22Rv1 (cell line): ENCODE measurements at regions not wholly inside any gene's neighbourhood (a gene's known extent, or its start where the extent isn't known, plus 50 kb on each side); places are given as distances from the start of the nearest gene placed in this dataset.

Source experiments
- ZFX ChIP-seq: fragments of 450-650 bp; IDR thresholded peaks from 2 replicates; pipeline ENCODE4 v1.6.1; 2017; ENCODE audit warnings: antibody characterized with exemption, borderline replicate concordance
- TF ChIP-seq, protein P1 (sequence below): fragments of 450-650 bp; IDR thresholded peaks from 2 replicates; pipeline ENCODE4 v1.5.1; 2017; ENCODE audit warnings: mild to moderate bottlenecking

DNA sequence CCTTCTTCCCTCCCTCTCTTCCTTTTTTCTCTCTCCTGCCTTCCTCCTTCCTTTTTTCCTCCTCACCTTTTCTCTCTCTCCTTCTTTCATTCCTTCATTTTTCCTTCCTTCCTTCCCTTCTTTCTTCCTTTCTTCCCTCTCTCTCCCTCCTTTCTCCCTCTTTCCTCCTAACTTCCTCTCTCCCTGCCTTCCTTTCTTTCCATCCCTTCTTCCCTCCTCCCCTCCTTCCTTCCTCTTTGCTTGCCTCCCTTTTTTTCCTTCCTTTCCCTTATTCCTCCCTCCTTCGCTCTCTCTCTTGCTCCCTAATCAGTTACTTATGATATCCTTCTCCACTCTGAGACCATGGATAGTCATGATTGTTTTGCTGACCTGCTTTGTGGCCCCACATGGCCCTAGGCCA lies 56.7 kb upstream of the PUDP start:
- TF ChIP-seq, protein P1, sequence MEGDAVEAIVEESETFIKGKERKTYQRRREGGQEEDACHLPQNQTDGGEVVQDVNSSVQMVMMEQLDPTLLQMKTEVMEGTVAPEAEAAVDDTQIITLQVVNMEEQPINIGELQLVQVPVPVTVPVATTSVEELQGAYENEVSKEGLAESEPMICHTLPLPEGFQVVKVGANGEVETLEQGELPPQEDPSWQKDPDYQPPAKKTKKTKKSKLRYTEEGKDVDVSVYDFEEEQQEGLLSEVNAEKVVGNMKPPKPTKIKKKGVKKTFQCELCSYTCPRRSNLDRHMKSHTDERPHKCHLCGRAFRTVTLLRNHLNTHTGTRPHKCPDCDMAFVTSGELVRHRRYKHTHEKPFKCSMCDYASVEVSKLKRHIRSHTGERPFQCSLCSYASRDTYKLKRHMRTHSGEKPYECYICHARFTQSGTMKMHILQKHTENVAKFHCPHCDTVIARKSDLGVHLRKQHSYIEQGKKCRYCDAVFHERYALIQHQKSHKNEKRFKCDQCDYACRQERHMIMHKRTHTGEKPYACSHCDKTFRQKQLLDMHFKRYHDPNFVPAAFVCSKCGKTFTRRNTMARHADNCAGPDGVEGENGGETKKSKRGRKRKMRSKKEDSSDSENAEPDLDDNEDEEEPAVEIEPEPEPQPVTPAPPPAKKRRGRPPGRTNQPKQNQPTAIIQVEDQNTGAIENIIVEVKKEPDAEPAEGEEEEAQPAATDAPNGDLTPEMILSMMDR, result no peak
- TF ChIP-seq ZFX, result no peak
